GM20000 (cell line): ENCODE measurements at regions not wholly inside any gene's neighbourhood (a gene's known extent, or its start where the extent isn't known, plus 50 kb on each side); places are given as distances from the start of the nearest gene placed in this dataset.

ENCODE experiments used
- DNase-seq: peaks from one replicate; pipeline ENCODE4 v3.0.0; 2012; ENCODE audit warnings: low spot score
- CTCF ChIP-seq: IDR thresholded peaks from 2 replicates; pipeline ENCODE4 v1.5.1; 2012; ENCODE audit warnings: mild to moderate bottlenecking, control low read depth; ENCODE audit errors: extremely low read depth, missing control alignments

- no peak for TF ChIP-seq CTCF
- DNase-seq, result no peak
Measured at GRCh38 chr1:198986442-198986841, 347.6 kb downstream of the PTPRC start.

- TF ChIP-seq CTCF, result no peak
- no peak for DNase-seq
Measured at GRCh38 chr1:199002661-199003060, 363.8 kb downstream of the PTPRC start.

- no peak for TF ChIP-seq CTCF
- no peak for DNase-seq
Measured at GRCh38 chr1:199007423-199007822, 368.6 kb downstream of the PTPRC start.

GRCh38 chr1:199009447-199009846 is 370.6 kb downstream of the PTPRC start:
- TF ChIP-seq CTCF, result no peak
- peak; percentile 23 for DNase-seq

- TF ChIP-seq CTCF, result no peak
- no peak for DNase-seq
Measured at GRCh38 chr1:199010492-199010891, 371.7 kb downstream of the PTPRC start.

GRCh38 chr1:199010933-199011332 is 372.1 kb downstream of the PTPRC start:
- DNase-seq, result no peak
- no peak for TF ChIP-seq CTCF

GRCh38 chr1:199015799-199016198 is 377.0 kb downstream of the PTPRC start:
- no peak for DNase-seq

More at GRCh38 chr1:199015799-199016198, 377.0 kb downstream of the PTPRC start:
- no peak for TF ChIP-seq CTCF
